ENCODE measurements at regions not wholly inside any gene's neighbourhood (a gene's known extent, or its start where the extent isn't known, plus 50 kb on each side); places are given as distances from the start of the nearest gene placed in this dataset.
"Not testable (repeated sequence)": the region's sequence is repeated elsewhere in the genome, so short reads cannot be mapped to it uniquely, and the experiment has no call there.

DNA sequence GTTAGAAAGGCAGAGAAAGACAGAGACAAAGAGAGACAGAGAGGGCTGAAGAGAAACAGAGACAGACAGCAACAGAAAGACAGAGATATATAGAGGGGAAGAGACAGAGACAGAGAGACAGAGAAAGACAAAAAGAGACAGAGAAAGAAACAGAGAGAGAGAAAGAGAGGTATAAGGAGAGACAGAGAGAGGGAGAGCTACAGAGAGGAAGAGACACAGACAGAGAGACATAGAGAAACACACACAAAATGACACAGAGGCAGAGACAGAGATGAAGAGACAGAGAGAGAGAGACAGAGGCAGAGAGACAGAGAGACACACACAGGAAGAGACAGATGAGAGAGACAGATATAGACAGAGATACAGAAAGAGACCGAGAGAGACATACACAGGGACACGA lies 168.6 kb downstream of the TMEM121 start:
- ATAC-seq (no peak), DNase-seq (no peak)
- H3K9me3 ChIP-seq, result no peaks in the 10 kb centered on the region
- H3K36me3 ChIP-seq (ENCODE audit: insufficient read depth in 1 of 2, low read depth in 1 of 2), result no peaks in the 10 kb centered on the region
- intact Hi-C loops (cut with DNase I), result no loop called here
- no peaks in the 10 kb centered on the region for H3K27me3 ChIP-seq (ENCODE audit: insufficient read depth in 3 of 3, low read length in 2 of 3)
- H3K4me1 ChIP-seq, result no peaks in the 10 kb centered on the region
- TF ChIP-seq, protein P1, sequence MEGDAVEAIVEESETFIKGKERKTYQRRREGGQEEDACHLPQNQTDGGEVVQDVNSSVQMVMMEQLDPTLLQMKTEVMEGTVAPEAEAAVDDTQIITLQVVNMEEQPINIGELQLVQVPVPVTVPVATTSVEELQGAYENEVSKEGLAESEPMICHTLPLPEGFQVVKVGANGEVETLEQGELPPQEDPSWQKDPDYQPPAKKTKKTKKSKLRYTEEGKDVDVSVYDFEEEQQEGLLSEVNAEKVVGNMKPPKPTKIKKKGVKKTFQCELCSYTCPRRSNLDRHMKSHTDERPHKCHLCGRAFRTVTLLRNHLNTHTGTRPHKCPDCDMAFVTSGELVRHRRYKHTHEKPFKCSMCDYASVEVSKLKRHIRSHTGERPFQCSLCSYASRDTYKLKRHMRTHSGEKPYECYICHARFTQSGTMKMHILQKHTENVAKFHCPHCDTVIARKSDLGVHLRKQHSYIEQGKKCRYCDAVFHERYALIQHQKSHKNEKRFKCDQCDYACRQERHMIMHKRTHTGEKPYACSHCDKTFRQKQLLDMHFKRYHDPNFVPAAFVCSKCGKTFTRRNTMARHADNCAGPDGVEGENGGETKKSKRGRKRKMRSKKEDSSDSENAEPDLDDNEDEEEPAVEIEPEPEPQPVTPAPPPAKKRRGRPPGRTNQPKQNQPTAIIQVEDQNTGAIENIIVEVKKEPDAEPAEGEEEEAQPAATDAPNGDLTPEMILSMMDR (IDR thresholded peaks at IDR 0.05), result no peak
- H3K4me3 ChIP-seq, result no peak overlapping the region
- 90 to 95% (median 90%) methylated on average over 2 of the region's 2 CpGs for WGBS, 3 donors
- no peak overlapping the region for H3K27ac ChIP-seq

GRCh38 chr14:105696388-105696787 lies 170.0 kb downstream of the TMEM121 start:
- H3K27me3 ChIP-seq (ENCODE audit: insufficient read depth in 3 of 3, low read length in 2 of 3); DNase-seq; H3K27ac ChIP-seq; H3K9me3 ChIP-seq; H3K4me1 ChIP-seq; H3K36me3 ChIP-seq (ENCODE audit: insufficient read depth in 1 of 2, low read depth in 1 of 2); intact Hi-C loops (cut with DNase I); H3K4me3 ChIP-seq: not testable (repeated sequence)
- WGBS, 3 donors, result no CpG with 5 or more reads among the region's 11 CpGs
- ATAC-seq, result peak in 2 of 4 donors; percentile 50 to 55

GRCh38 chr14:105697414-105697813 lies 171.0 kb downstream of the TMEM121 start:
- H3K4me3 ChIP-seq; DNase-seq; intact Hi-C loops (cut with DNase I); H3K4me1 ChIP-seq; H3K9me3 ChIP-seq; H3K27ac ChIP-seq; H3K36me3 ChIP-seq (ENCODE audit: insufficient read depth in 1 of 2, low read depth in 1 of 2); ATAC-seq; H3K27me3 ChIP-seq (ENCODE audit: insufficient read depth in 3 of 3, low read length in 2 of 3): not testable (repeated sequence)
- 85 to 92% (median 89%) methylated on average over 18 to 21 of the region's 22 CpGs for WGBS, 3 donors

DNA sequence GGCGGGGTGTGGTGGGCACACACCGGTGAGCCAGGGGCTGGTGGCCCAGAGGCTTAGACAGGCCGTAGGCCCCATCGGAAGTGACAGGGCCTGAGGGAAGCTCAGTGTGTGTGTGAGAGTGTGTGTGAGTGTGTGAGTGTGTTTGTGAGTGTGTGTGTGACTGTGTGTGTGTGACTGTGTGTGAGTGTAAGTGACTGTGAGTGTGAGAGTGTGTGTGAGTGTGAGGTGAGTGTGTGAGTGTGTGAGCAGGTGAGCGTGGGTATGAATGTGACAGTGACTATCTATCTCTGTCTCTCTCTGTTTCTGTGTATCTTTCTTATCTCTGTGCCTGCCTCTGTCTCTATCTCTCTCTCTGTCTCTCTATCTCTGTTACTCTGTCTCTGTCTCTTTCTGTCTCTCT lies 171.6 kb downstream of the TMEM121 start:
- H3K27ac ChIP-seq; H3K9me3 ChIP-seq; H3K4me1 ChIP-seq; ATAC-seq; intact Hi-C loops (cut with DNase I); H3K27me3 ChIP-seq (ENCODE audit: insufficient read depth in 3 of 3, low read length in 2 of 3); DNase-seq; H3K4me3 ChIP-seq; H3K36me3 ChIP-seq (ENCODE audit: insufficient read depth in 1 of 2, low read depth in 1 of 2): not testable (repeated sequence)
- 78 to 87% (median 85%) methylated on average over 5 of the region's 5 CpGs for WGBS, 3 donors

GRCh38 chr14:105698940-105699556 lies 172.7 kb downstream of the TMEM121 start:
- H3K27ac ChIP-seq; H3K4me3 ChIP-seq; H3K36me3 ChIP-seq (ENCODE audit: insufficient read depth in 1 of 2, low read depth in 1 of 2); H3K9me3 ChIP-seq; H3K27me3 ChIP-seq (ENCODE audit: insufficient read depth in 3 of 3, low read length in 2 of 3); H3K4me1 ChIP-seq; intact Hi-C loops (cut with DNase I): not testable (repeated sequence)
- peak in 2 of 4 donors; percentile 31 to 43 for ATAC-seq
- 71 to 88% (median 81%) methylated on average over 8 to 15 of the region's 27 CpGs for WGBS, 3 donors
- DNase-seq, result peak in 1 of 2 donors; percentile 45

- H3K27ac ChIP-seq; H3K4me1 ChIP-seq; H3K9me3 ChIP-seq; intact Hi-C loops (cut with DNase I); H3K4me3 ChIP-seq; ATAC-seq; H3K36me3 ChIP-seq (ENCODE audit: insufficient read depth in 1 of 2, low read depth in 1 of 2); H3K27me3 ChIP-seq (ENCODE audit: insufficient read depth in 3 of 3, low read length in 2 of 3): not testable (repeated sequence)
- WGBS, 3 donors, result 63 to 80% (median 71%) methylated on average over 6 to 7 of the region's 9 CpGs
- DNase-seq, result peak in 1 of 2 donors; percentile 27
These were observed 173.3 kb downstream of the TMEM121 start for GRCh38 chr14:105699706-105700105.

GRCh38 chr14:105700146-105700545 lies 173.8 kb downstream of the TMEM121 start:
- 89% methylated on average over 11 to 12 of the region's 13 CpGs for WGBS, 3 donors
- intact Hi-C loops (cut with DNase I); H3K27ac ChIP-seq; H3K9me3 ChIP-seq; H3K36me3 ChIP-seq (ENCODE audit: insufficient read depth in 1 of 2, low read depth in 1 of 2); H3K4me3 ChIP-seq; ATAC-seq; H3K4me1 ChIP-seq; H3K27me3 ChIP-seq (ENCODE audit: insufficient read depth in 3 of 3, low read length in 2 of 3): not testable (repeated sequence)
- peak in 1 of 2 donors; percentile 43 for DNase-seq
